Endothelial cell of umbilical vein (primary cell): ENCODE measurements at regions not wholly inside any gene's neighbourhood (a gene's known extent, or its start where the extent isn't known, plus 50 kb on each side); places are given as distances from the start of the nearest gene placed in this dataset.

Experiments used
- BruUV-seq: library from RNA; stranded (reverse); fragments of 400-500 nt; replicated peaks from 2 replicates; lab custom pipeline; 2021; lab: Mats Ljungman, UMichigan
- CTCF ChIA-PET: fragments of 300-600, 350-600 bp; sonication (Branson Sonifier 250); formaldehyde crosslinking; loops from one replicate; lab custom pipeline; 2021; ENCODE audit warnings: antibody characterized with exemption, inconsistent platforms; lab: Charles Lee
- POLR2A ChIA-PET: fragments of 300-600, 350-600 bp; sonication (Branson Sonifier 250); formaldehyde crosslinking; loops from one replicate; lab custom pipeline; 2021; ENCODE audit warnings: antibody characterized with exemption, inconsistent platforms; lab: Charles Lee
- DNase-seq: peaks from one replicate; pipeline ENCODE4 v3.0.0-alpha.2; 2011; ENCODE audit warnings: low read depth, low spot score
- FAIRE-seq: peaks from 2 replicates; lab custom pipeline; 2011; peaks lifted over from hg19 to GRCh38; lab: Jason Lieb, UNC
- H2AFZ ChIP-seq: 2 replicates; pipeline ENCODE4 v1.6.0; 2012; ENCODE audit warnings: low read depth, low read length, control low read depth, inconsistent platforms
- H3K27ac ChIP-seq: 2 replicates; pipeline ENCODE4 v1.5.1; 2011; ENCODE audit warnings: low read depth, mild to moderate bottlenecking, control low read depth, low read length, moderate library complexity; ENCODE audit not compliant: insufficient read depth
- H3K27me3 ChIP-seq, 2 experiments: 2 replicates each; pipeline versions ENCODE4 v1.6.0 to v1.6.1; 2011; ENCODE audit warnings: low read length in 2 of 2, mixed read lengths in 1 of 2; ENCODE audit not compliant: control insufficient read depth in 2 of 2, insufficient read depth in 2 of 2
- H3K36me3 ChIP-seq, 2 experiments: 2 replicates in 1 of 2; 3 replicates in 1 of 2; pipeline ENCODE4 v1.5.1; 2011; ENCODE audit warnings: low read length in 2 of 2, mild to moderate bottlenecking in 1 of 2, moderate library complexity in 1 of 2; ENCODE audit not compliant: control insufficient read depth in 2 of 2, insufficient read depth in 2 of 2; ENCODE audit errors: extremely low read depth in 1 of 2
- H3K4me1 ChIP-seq: 3 replicates; pipeline ENCODE4 v1.5.1; 2011; ENCODE audit warnings: mild to moderate bottlenecking, low read length; ENCODE audit not compliant: control insufficient read depth, insufficient read depth; ENCODE audit errors: extremely low read depth
- H3K4me2 ChIP-seq: 2 replicates; pipeline ENCODE4 v1.6.1; 2011; ENCODE audit warnings: low read length, control low read depth, mixed read lengths; ENCODE audit not compliant: insufficient read depth
- H3K4me3 ChIP-seq, 3 experiments: fragments of 200-600 bp in 1 of 3; sonication (generic), shearing (Covaris generic) in 1 of 3; replicated peaks in 1 of 3; 2 replicates each; pipeline ENCODE4 v1.5.1; 2011 to 2016; ENCODE audit warnings: control low read depth in 3 of 3, low read length in 3 of 3, mild to moderate bottlenecking in 2 of 3, inconsistent platforms in 1 of 3, low read depth in 1 of 3, moderate library complexity in 1 of 3; ENCODE audit not compliant: insufficient read depth in 1 of 3
- H3K79me2 ChIP-seq: 2 replicates; pipeline ENCODE4 v1.6.0; 2012; ENCODE audit warnings: low read length, inconsistent platforms; ENCODE audit not compliant: control insufficient read depth, insufficient read depth
- H3K9ac ChIP-seq: replicated peaks from 2 replicates; pipeline ENCODE3; 2011; ENCODE audit warnings: low read length, control low read depth; ENCODE audit not compliant: insufficient read depth; ENCODE audit errors: extremely low read depth
- H3K9me1 ChIP-seq: replicated peaks from 3 replicates; pipeline ENCODE4 v1.6.0; 2011; ENCODE audit warnings: mild to moderate bottlenecking, low read length; ENCODE audit not compliant: control insufficient read depth, insufficient read depth; ENCODE audit errors: extremely low read depth
- H3K9me3 ChIP-seq: replicated peaks from 2 replicates; pipeline ENCODE4 v1.5.1; 2012; ENCODE audit warnings: low read length, inconsistent platforms; ENCODE audit not compliant: control insufficient read depth, insufficient read depth
- H4K20me1 ChIP-seq: replicated peaks from 2 replicates; pipeline ENCODE3; 2011; ENCODE audit warnings: mild to moderate bottlenecking, low read length; ENCODE audit not compliant: control insufficient read depth, insufficient read depth; ENCODE audit errors: extremely low read depth
- CTCF ChIP-seq, 2 donors: IDR thresholded peaks; 1 replicate in 1 of 2; 2 replicates in 1 of 2; pipeline ENCODE4 v1.5.1; 2011; ENCODE audit warnings: low read length in 2 of 2, mild to moderate bottlenecking in 2 of 2, moderate library complexity in 2 of 2, control low read depth in 1 of 2, inconsistent platforms in 1 of 2, low read depth in 1 of 2; ENCODE audit not compliant: insufficient read depth in 1 of 2; ENCODE audit errors: extremely low read depth in 1 of 2
- EZH2 ChIP-seq: IDR thresholded peaks from 2 replicates; pipeline ENCODE4 v1.6.1; 2012; ENCODE audit warnings: borderline replicate concordance, low read depth, mild to moderate bottlenecking, moderate library complexity, low read length, inconsistent platforms; ENCODE audit not compliant: severe bottlenecking
- FOS ChIP-seq: IDR thresholded peaks from 2 replicates; pipeline ENCODE4 v1.6.1; 2011; ENCODE audit warnings: mild to moderate bottlenecking, low read length, moderate library complexity, borderline replicate concordance; ENCODE audit not compliant: insufficient read depth
- GATA2 ChIP-seq: IDR thresholded peaks from 2 replicates; pipeline ENCODE4 v1.7.0; 2011; ENCODE audit warnings: low read depth, mild to moderate bottlenecking, moderate library complexity, mixed read lengths, low read length; ENCODE audit not compliant: insufficient read length, insufficient read depth
- JUN ChIP-seq: IDR thresholded peaks from 2 replicates; pipeline ENCODE4 v1.6.1; 2011; ENCODE audit warnings: borderline replicate concordance, low read depth; ENCODE audit not compliant: insufficient read length, insufficient read depth
- MYC ChIP-seq: IDR thresholded peaks from one replicate; pipeline ENCODE4 v1.6.1; 2011; ENCODE audit warnings: mild to moderate bottlenecking, low read depth, low read length
- POLR2A ChIP-seq: IDR thresholded peaks from 2 replicates; pipeline ENCODE4 v1.6.1; 2012; ENCODE audit warnings: low read depth, mild to moderate bottlenecking, control low read depth, low read length
- POLR2AphosphoS5 ChIP-seq: IDR thresholded peaks from 2 replicates; pipeline ENCODE4 v1.6.1; 2012; ENCODE audit warnings: low read depth, mild to moderate bottlenecking, control low read depth, low read length, moderate library complexity; ENCODE audit not compliant: insufficient read depth
- dilution Hi-C: fragments of 300-500 bp; cut with MboI; formaldehyde crosslinking; loops from one replicate; pipeline ENCODE4 v1.15.0; 2019; ENCODE audit warnings: low sequenced_read_pairs; ENCODE audit not compliant: extremely low pct_ligation_motif_present
- intact Hi-C: fragments of 100-400 bp; cut with micrococcal nuclease; formaldehyde crosslinking; loops from one replicate; pipeline ENCODE4 v1.10.0; 2022
- TF ChIP-seq, protein P1 (sequence below): IDR thresholded peaks from 2 replicates; pipeline ENCODE4 v1.6.1; 2011; ENCODE audit not compliant: insufficient read depth, insufficient read length

DNA sequence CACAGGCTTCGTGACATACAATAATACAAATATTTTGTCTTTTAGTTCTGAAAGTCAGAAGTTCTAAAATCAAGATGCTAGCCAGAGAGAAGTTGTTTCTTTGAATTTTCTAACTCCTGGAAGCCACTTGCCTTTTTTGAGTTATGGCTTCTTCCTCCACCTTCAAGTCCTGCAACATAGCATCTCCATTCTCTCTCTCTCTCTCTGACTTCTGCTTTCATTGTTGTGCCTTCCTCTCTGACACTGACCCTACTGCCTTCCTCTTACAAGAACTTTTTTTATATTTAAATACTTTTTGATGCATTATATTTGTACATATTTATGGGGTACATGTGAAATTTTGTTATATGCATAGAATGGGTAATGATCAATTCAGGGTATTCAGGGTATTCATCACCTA lies 205.9 kb downstream of the MAP2K6 start:
- Histone ChIP-seq H2AFZ (no peak overlapping the region), H4K20me1 (no peaks in the 10 kb centered on the region), H3K9ac (no peak overlapping the region), H3K9me3 (no peaks in the 10 kb centered on the region), H3K27ac (no peak overlapping the region), H3K4me3 (no peak overlapping the region), H3K36me3 (no peaks in the 10 kb centered on the region), H3K79me2 (no peaks in the 10 kb centered on the region), H3K27me3 (no peaks in the 10 kb centered on the region), H3K4me1 (no peaks in the 10 kb centered on the region), H3K4me2 (no peak overlapping the region), H3K9me1 (no peaks in the 10 kb centered on the region)
- no peak for FAIRE-seq
- ChIA-PET POLR2A (no interaction called here), CTCF (interaction anchor here (1.7 kb wide), 1 partner anchor 10 kb away, joined by 10 read pairs; no protein-coding TSS in a partner anchor)
- dilution Hi-C loops, result no loop called here
- intact Hi-C loops, result no loop called here
- DNase-seq, result no peak
- TF ChIP-seq FOS, result no peak
- no peak for TF ChIP-seq CTCF (IDR thresholded peaks at IDR 0.05; ENCODE audit: extremely low read depth in 1 of 2, insufficient read depth in 1 of 2, low read depth in 1 of 2, low read length in 2 of 2)
- TF ChIP-seq MYC, result no peak
- no peak for TF ChIP-seq POLR2AphosphoS5
- TF ChIP-seq JUN, result no peak
- TF ChIP-seq POLR2A, result no peak
- TF ChIP-seq GATA2, result no peak
- no peak for TF ChIP-seq EZH2
- TF ChIP-seq, protein P1, sequence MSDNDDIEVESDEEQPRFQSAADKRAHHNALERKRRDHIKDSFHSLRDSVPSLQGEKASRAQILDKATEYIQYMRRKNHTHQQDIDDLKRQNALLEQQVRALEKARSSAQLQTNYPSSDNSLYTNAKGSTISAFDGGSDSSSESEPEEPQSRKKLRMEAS, result no peak
- BruUV-seq, result no TSS peak
